ENCODE measurements at regions not wholly inside any gene's neighbourhood (a gene's known extent, or its start where the extent isn't known, plus 50 kb on each side); places are given as distances from the start of the nearest gene placed in this dataset.
"Not testable (repeated sequence)": the region's sequence is repeated elsewhere in the genome, so short reads cannot be mapped to it uniquely, and the experiment has no call there.

DNA sequence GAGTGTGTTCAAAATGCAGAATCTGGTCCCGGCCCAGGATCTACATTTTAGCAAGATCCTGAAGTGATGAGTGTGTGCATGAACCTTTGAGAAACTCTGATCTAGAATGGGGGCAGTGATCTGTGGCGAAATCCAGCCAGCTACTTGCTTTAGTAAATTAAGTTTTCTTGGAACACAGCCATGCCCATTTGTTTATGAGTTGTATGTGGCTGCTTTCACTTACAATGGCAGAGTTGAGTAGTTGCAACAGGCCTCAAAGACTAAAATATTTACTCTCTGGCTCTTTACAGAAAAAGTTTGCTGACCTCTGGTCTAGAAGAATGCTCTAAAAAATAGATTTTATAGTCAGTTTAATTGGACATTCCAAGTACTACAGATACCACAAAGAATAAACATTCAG lies 588.3 kb downstream of the BNC2 start:
- DNase-seq = no peak

DNA sequence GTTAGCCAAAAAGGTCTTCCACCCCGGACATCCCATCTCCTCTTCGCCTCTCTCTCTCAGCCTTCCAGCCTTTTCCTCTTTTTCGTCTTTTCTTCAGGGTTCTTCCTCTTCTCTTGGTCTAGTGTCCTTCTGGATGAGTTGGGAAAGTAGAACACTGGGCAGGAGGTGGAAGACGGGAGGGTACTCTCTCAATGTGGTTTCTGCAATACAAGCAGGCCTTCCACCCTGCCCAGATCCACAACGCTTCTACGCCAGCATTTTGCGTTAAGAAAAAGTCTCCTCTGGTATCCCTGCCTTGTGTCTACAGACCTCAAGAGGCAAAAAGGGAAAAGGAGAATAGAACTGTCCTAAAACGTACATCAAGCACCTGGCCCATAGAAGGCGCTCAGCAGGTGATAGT lies 587.8 kb downstream of the BNC2 start:
- no peak for DNase-seq

DNA sequence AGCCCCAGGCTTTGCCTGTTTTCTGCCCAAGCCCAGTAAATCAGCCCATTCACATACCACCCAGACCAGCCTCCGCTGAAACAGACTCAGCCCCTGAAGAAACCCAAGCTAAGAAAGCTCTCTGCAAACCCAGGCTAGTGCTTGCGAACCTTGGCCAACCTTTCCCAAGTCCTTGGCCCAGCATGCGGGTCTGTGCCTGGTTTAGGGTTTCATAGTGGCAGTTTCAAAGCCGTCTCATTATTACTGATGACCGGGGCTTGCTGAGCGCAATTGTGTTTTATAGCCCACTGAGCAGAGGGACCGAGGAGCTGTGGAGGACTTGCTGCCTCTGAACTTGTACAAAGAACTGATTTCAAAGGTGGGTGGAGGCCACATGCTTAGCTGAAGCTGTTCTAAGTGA lies 584.3 kb downstream of the BNC2 start:
- no peak for DNase-seq

DNA sequence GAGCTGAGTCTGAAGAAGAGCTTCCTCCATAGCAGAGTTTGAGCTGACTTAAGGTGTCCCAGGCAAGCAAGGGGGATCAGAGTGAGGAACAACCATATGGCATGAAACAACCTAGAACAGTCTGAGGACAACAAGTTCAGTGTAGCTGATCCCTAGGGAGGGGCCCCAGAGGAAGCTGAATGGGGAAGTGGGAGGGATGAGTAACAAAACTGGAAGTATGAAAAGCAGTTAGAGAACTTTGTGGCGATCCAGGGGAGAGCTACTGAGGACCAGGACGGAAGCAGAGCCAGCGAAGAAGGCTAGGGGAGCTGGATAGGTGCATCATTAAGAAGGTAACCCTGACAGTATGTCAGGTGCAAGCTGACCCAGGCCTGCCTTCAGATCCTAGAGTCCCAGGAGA lies 580.8 kb downstream of the BNC2 start:
- DNase-seq = no peak

DNA sequence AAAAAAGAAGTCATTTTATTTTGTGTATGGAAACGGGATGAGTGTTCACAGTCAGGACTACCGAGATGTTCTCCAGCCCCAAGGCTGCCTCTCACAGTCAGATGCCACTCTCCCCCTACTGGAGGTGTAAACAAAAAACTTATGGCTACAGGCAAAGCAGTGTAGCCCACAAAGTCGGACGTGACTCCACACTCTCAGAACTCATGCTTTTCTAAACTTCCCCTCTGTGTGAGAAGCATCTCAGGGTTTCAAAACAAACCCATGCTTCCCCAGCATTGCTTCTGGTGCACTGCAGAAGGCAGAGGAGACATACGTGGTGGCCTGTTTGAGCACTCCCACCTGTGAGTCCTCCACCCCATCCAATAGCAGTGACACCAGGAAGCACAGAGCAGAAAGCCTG lies 580.3 kb downstream of the BNC2 start:
- no peak for DNase-seq

DNA sequence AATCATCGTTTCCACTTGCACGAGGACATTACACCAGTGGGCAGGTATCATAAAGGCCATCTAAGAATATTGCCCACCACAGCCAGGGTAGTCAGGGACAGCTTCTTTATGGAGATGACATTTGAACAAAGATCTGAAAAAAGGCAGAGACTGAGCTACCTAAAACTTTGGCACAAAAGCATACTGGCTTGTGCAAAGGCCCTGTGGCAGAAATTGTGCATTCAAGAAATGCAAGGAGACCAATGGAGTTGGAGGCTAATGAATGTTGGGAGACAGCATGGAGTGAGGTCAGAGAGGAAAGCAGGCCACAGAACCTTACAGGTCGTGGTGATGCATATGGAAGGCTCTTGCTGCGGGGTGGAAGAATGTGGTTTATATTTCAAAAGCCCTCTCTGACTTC lies 578.5 kb downstream of the BNC2 start:
- DNase-seq = no peak

DNA sequence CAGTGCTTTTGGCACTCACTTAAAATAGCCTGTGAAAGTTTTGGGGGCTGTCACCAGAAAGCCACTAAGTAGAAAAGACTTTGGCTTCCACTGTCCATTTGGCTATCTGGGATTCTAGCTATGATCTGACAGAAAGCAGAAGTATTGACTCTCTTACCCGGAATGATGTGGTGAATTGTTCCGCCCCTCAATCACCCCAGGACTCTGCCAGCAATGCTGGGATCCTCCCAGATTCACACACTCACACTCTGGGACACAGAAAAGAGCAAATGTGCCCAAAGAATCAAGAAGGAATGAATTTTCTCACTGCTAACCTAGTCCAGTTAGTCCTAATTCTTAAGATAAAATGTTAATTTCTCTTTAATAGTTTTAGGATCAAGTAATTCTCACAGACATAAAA lies 576.9 kb downstream of the BNC2 start:
- DNase-seq = no peak

DNA sequence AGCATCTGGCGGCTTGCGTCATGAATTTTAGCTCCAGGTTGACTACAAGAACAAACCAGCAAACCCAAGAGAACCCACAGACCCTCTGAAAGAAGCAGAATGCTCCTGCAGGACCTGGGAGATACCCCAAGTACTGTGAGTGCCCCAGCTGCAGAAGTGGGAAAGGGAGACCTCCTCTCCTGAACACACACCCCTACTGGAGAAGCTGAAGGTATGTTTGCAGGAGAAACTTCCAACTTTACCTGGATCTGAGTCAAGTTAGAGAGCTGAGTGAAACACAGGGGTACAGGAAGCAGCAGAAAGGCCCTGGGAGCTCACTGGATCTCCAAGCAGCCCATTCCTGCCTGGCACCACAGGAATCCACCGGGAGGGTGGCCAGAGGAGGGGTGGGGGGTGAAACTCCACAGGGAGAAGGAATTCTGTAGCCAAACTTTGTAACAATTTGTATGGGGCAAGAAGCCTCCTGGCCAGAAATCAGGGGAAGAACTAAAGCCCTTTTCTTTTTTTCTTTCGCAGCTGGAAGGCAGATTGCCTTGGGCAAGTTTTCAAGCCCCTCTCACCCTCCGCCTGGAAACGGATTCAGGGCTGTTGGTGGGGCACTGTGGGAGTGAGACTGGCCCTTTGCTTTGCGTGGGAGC lies 576.2 kb downstream of the BNC2 start:
- no peak for DNase-seq

DNA sequence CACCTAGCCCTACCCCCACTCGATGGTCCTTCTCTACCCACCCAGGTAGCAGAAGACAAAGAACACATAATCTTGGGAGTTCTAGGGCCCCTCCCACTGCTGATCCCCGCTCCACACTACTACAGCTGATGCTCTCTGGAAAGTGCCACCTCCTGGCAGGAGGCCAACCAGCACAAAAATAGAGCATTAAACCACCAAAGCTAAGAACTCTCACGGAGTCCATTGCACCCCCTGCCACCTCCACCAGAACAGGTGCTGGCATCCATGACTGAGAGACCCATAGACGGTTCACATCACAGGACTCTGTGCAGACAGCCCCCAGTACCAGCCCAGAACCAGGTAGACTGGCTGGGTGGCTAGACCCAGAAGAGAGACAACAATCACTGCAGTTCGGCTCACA lies 575.5 kb downstream of the BNC2 start:
- DNase-seq = not testable (repeated sequence)

DNA sequence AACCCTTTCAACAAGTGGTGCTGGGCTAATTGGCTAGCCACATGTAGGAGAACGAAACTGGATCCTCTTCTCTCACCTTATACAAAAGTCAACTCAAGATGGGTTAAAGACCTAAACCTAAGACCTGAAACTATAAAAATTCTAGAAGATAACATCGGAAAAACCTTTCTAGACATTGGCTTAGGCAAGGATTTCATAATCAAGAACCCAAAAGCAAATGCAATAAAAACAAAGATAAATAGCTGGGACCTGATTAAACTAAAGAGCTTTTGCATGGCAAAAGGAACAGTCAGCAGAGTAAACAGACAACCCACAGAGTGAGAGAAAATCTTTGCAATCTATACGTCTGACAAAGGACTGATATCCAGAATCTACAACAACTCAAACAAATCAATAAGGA lies 571.1 kb downstream of the BNC2 start:
- not testable (repeated sequence) for DNase-seq

DNA sequence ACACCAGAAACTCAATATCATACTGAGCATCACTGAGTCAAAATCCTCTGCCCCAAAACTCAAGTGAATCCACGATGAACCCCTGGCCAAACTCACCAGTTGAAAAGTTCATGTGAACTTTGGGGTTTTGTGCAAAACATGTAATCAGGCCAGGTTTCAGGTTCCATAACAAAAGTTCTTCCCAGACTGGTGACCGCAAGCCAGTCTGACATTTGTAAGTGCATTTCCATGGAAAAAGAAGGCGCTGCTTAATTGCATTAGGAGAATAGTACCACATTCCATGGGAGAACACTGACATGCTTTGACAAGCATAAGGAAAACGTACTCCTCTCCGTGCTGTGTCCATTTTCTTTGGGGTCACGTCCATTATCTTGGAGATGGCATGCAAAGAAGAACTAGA lies 567.0 kb downstream of the BNC2 start:
- DNase-seq = no peak

DNA sequence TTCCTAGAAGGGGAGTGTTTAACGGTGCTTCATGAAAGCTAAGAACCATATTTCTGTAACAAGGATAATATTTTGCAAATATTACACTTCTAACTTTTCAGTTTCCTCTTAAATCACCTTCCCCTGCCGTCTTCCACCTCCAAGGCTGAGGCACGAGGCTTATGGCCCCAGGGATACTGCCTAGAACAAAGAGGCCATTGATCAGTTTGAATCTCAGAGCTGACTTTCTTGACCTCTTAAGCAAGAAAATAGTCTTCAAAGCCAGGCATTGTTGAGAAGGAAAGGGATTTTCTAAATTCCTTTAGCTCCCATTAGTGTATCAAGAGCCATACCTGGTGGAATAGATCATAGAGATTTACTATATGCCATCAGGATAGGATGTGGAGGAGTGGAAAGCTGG lies 566.2 kb downstream of the BNC2 start:
- no peak for DNase-seq

DNA sequence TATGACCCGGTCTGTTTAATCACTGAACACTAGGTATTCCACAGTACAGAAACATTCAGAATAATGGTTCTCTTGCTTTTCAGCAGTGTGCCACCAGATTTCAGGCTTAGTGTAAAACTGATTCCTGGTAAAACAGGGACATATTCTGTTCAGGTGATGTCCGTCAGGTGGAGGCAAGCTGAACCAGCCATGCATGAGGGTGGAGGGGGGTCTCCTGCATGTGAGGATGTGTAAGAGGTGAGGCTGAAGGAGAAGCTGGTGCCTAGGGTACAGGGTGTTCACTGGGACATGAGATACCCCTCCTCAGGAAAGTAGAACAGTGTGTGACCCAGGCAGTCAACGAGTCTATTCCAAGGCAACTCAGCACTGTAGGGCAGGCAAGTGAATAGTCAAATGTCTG lies 563.9 kb downstream of the BNC2 start:
- no peak for DNase-seq

DNA sequence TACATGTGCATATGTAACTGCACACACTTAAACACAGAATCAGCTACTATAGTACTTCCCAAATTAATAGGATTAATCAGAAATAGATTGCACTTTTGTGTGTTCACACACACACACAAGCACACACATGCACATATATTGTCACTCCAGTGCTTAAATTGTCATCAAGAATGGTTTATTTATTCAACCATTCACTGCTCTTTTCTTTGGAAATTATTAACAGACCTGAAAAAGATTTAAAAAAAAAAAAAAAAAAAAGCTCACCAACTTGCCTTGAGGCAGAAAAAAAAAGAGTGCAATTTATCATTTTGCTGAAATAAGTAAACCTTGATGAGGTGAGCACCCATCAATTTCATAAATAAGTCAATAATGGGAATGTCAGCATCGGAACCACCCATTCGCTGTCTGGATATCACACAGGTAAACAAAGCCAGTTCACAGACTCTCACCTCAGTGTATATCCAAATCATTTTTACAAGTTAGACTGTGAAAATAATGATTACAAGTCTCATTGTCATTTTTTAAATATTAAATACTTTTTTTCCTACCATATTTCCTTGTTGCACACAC lies 562.8 kb downstream of the BNC2 start:
- DNase-seq = no peak

DNA sequence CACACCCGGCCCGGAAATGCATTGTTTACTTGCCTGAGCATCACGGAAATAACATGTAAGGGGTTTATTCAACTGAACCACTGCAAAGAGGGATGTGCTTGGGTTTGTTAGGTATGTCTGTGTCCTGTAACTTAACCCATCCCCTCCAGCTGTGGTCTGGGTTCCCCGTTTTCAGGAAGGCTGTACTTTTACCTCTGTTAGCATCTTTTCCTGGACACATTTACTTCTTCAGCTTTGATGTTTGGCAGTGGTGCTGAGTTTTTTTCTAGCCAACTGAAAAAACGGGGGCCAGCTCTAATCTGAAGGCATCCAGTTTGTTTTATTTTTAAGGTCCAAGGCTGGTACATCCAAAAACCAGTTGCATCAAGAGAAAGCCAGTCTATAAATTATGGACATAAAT lies 561.8 kb downstream of the BNC2 start:
- no peak for DNase-seq

DNA sequence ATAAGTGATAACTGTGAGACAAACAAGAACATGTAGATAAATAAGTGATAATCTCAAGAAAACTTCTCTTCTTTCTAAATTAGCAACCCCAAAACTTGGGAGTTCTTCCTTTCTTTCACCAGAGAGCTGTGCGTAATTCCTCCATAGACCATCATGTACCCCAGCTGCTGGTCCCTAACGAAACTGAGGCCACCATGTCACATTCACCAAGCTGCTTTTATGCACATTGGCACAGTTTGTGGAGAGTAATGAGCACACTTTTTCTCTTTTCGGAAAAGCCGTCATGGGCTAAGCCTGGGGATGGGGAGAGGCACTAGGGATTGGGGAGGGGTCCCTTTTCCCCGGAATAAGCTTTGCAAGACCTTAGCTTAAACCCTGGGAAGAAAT lies 561.4 kb downstream of the BNC2 start:
- no peak for DNase-seq

DNA sequence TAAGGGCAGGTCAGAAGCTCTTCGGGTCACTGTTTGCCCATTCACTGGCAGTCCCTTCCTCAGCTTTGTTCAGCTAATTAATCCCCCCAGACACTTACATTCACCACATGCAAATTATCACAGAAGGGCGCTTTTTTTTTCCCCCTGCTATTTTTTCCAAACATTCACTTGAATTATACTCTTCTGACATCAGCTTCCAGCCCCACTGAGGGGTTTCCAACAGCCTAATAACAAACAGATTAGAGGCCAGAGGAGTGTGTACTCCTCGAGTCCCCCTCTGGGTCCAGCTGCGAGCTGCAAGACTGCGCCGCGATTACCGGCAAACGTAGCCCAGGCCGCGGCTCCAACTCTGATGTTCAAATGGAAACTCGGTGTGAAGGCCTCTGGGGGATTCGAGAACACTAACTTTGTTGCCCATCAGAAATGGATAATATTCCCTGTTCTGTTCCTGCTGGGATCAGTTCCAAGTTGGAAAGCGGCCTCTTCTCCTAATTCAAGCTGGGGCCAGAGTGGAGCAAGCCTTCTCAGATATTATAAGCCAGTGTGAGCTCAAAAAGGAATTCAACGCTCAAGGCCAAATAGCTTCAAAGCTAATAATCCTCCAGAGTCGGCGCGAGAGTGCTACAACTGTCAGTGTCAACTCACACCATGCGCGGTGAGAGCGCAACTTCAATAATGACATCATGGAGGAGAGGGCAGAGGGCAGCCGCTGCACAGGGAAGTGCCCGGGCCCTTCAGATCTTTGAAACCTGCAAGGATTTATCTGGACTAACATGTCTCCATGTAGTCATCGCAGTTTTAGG lies 560.8 kb downstream of the BNC2 start:
- DNase-seq = no peak

DNA sequence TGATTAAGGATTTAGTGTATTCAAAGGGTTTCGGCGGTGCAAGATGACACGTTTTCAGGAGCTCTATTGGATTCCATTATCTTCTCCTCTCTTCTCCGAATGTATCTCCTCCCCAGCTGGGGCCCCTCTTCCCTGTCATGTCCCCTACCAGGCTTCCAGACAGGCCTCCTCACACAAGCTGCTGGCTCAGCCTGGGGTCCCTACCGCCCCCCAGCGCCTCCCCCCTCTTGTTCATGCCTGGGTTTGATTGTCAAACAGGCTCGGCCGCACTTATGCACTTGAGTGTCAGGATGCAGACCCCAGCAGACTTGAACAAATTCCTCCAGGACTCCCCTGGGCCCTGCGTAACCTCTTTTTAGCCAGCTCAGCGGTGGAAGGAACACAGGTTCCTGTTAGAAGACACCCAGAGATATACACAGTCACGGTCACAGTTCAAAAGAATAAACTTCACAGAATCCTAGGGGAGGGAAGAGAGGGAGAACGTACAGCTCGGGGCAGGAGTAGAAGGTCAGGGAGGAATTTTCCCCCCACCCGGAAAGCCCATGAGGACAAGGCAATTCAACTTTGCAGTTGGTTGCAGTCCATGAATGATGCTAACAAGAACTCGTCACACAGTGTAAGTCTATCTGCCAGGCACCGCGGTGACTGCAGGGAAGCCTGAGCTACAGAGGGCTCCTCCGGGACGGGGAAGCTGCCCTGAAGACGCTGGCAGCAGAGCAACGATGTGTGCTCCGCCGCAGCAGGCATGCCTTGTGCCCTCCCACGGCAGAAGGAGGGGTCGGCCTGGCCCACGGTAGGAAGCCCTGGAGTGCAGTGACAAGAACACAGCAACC lies 560.0 kb downstream of the BNC2 start:
- no peak for DNase-seq

DNA sequence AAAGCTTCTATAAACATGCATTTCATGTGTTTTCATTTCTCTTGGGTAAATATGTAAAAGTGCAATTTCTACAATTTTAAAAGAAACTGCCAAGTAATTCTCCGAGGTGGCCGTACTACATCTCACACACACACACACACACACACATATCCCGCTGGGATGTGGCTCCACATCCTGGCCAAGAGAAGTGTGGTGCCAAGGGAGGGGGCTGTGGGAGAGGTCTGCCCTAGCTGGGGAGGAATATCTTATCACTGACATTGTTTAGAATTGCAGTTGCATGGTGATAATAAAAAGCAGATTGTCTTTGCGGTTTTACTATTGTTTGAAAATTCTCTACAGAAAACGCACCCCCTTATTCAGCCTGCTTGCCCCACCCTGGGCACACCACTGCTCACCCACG lies 558.4 kb downstream of the BNC2 start:
- DNase-seq = no peak

DNA sequence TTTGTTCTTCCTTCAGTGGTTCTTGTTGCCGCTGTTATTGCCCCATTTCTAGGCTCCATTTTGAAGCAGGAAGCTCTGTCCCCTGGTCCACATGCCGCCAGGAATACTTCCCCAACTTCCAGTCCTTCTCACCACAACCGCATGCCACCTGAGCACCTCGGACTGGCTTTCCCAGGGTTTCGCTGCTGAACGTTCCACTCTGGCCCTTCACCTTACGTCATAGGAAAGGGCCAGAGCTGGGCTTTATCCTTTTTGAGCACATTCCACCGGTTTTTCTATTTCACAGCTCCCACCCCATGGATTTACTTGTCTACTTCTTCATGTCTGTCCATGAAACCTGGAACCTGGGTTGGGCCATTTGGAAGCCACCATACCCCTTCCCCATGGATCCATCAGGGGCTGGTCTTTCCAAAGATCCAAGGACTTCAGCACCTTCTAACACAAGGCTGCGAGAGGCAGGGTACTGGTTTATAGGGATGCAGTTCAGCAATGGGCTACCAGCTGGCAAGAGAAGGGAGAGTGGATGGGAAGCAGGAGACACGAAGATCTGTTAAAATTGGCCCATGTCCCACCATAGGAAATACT lies 557.4 kb downstream of the BNC2 start:
- DNase-seq = no peak

DNA sequence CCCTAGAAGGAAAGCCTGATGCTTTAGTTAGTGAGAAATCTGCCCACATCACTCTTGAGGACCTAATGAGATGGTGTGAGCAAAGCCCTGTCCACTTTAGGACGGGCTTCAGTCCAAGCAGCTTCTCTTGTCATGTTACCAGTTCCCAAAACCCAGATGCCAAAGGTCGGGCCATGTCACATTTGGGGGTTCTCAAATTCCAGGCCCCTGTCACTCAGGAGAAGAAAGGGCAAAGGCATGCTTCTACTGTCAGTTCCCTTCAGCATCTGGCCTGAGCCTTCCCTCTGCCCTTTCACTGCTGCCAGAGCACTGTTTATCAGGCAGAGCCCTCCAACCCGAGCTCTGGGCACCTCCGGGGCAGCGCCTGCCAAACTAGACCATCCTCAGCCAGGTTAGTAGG lies 556.0 kb downstream of the BNC2 start:
- DNase-seq = no peak

DNA sequence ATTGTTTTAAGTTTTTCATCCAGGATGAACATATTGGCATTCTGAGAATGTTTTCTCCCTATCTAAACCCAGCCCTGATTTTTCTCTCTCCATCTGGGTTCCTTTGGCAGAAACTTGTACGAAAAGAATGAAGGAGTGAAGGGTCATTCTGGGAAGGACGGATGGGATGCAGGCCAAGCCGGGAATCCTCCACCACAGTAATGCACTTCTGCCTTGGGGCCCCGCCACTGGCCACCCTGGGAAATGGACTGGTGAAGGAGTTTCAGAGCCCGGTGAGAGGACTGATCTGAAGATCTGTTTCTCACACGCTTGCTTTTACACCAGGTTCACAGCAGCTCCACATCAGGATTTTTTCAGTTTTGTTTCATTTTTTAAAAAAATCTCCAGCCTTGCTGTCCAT lies 554.8 kb downstream of the BNC2 start:
- no peak for DNase-seq

DNA sequence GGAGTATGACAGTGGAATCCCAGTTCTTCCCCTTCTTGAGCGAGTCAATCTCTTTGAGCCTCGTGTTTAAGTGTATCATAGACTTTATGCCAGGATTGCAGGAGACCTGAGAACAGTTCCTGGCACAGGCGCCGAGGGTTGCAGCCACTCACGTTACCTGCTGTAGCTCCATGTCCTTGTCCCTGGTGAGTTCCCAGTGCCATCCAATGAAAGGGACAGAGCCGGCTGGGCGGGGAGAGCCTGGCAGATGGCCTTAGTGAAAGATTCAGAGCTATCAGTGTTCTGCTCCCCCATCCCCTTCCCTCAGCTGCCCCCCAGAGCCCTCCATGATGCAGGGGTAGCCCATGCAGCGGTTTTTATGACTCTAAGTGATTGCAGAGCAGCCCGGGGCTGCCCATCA lies 554.0 kb downstream of the BNC2 start:
- DNase-seq = no peak
